H1 (cell line): ENCODE measurements at regions not wholly inside any gene's neighbourhood (a gene's known extent, or its start where the extent isn't known, plus 50 kb on each side); places are given as distances from the start of the nearest gene placed in this dataset.

Experiments used
- ATF3 ChIP-seq: IDR thresholded peaks from 2 replicates; pipeline ENCODE4 v1.6.1; 2011; ENCODE audit warnings: low read depth, mild to moderate bottlenecking, low read length; ENCODE audit not compliant: insufficient read depth
- CEBPB ChIP-seq: IDR thresholded peaks from 2 replicates; pipeline ENCODE4 v1.6.1; 2012; ENCODE audit warnings: low read depth, low read length
- CHD2 ChIP-seq: IDR thresholded peaks from 2 replicates; pipeline ENCODE4 v1.6.1; 2012; ENCODE audit warnings: low read length, improper control_type of control experiment
- CTCF ChIP-seq, 3 experiments: IDR thresholded peaks; 1 replicate in 2 of 3; 2 replicates in 1 of 3; pipeline versions ENCODE4 v1.5.1 to v1.6.1; 2011; ENCODE audit warnings: low read length in 3 of 3, mild to moderate bottlenecking in 3 of 3, inconsistent platforms in 2 of 3, low read depth in 1 of 3, moderate library complexity in 1 of 3; ENCODE audit not compliant: insufficient read depth in 1 of 3; ENCODE audit errors: control extremely low read depth in 1 of 3
- EGR1 ChIP-seq: IDR thresholded peaks from 2 replicates; pipeline ENCODE4 v1.6.1; 2011; ENCODE audit warnings: low read depth, low read length, borderline replicate concordance
- FOSL1 ChIP-seq: IDR thresholded peaks from 2 replicates; pipeline ENCODE4 v1.6.1; 2011; ENCODE audit warnings: mild to moderate bottlenecking, low read depth, low read length, moderate library complexity; ENCODE audit not compliant: insufficient read depth
- POLR2A ChIP-seq, 2 experiments: IDR thresholded peaks; 1 replicate in 1 of 2; 2 replicates in 1 of 2; pipeline ENCODE4 v1.6.1; 2011; ENCODE audit warnings: low read depth in 2 of 2, low read length in 2 of 2, mild to moderate bottlenecking in 2 of 2; ENCODE audit errors: control extremely low read depth in 1 of 2
- TEAD4 ChIP-seq: IDR thresholded peaks from 2 replicates; pipeline ENCODE4 v1.6.1; 2012; ENCODE audit warnings: low read depth, low read length, inconsistent platforms, mixed read lengths

GRCh38 chr22:48306284-48306683 is 1521.4 kb downstream of the BRD1 start:
- TF ChIP-seq CEBPB, result no peak
- no peak for TF ChIP-seq FOSL1
- no peak for TF ChIP-seq POLR2A (IDR thresholded peaks at IDR 0.05; ENCODE audit: control extremely low read depth in 1 of 2, low read depth in 2 of 2, low read length in 2 of 2)
- TF ChIP-seq CHD2, result no peak
- TF ChIP-seq TEAD4, result no peak
- no peak for TF ChIP-seq ATF3
- no peak for TF ChIP-seq EGR1
- TF ChIP-seq CTCF (IDR thresholded peaks at IDR 0.05; ENCODE audit: control extremely low read depth in 1 of 3, insufficient read depth in 1 of 3, low read depth in 1 of 3, low read length in 3 of 3), result no peak
